ENCODE measurements at regions not wholly inside any gene's neighbourhood (a gene's known extent, or its start where the extent isn't known, plus 50 kb on each side); places are given as distances from the start of the nearest gene placed in this dataset.
"Not testable (repeated sequence)": the region's sequence is repeated elsewhere in the genome, so short reads cannot be mapped to it uniquely, and the experiment has no call there.

GRCh38 chrX:138778576-138778909 is 67.0 kb upstream of the FGF13 start:
- not testable (repeated sequence) for TF ChIP-seq EZH2 (IDR thresholded peaks at IDR 0.05); POLR2AphosphoS5 (IDR thresholded peaks at IDR 0.05; ENCODE audit: borderline replicate concordance, low read depth, low read length)

Data from SK-N-MC (cell line).